ENCODE measurements at regions not wholly inside any gene's neighbourhood (a gene's known extent, or its start where the extent isn't known, plus 50 kb on each side); places are given as distances from the start of the nearest gene placed in this dataset.

- FAIRE-seq (no peak), DNase-seq (ENCODE audit: low read depth) (no peak)
- Histone ChIP-seq H3K9me3 (ENCODE audit: insufficient read depth, low read depth, low read length) (no peaks in the 10 kb centered on the region), H3K79me2 (ENCODE audit: insufficient read depth, low read length) (no peaks in the 10 kb centered on the region), H3K4me3 (ENCODE audit: insufficient read depth, low read depth, low read length) (no peak overlapping the region), H3K27me3 (ENCODE audit: insufficient read depth, low read length) (no peaks in the 10 kb centered on the region), H3K36me3 (ENCODE audit: insufficient read depth, low read length) (no peaks in the 10 kb centered on the region), H2AFZ (ENCODE audit: low read depth, low read length) (no peak overlapping the region), H4K20me1 (ENCODE audit: insufficient read depth, low read length) (no peaks in the 10 kb centered on the region), H3K27ac (ENCODE audit: low read depth, low read length) (no peak overlapping the region), H3K9ac (ENCODE audit: low read length) (no peak overlapping the region), H3K4me2 (ENCODE audit: low read length) (no peak overlapping the region), H3K4me1 (ENCODE audit: insufficient read depth, low read length) (no peaks in the 10 kb centered on the region)
- H3K36me3 Mint-ChIP-seq (ENCODE audit: low read depth, unreplicated experiment) = peaks cover 2% of the 10 kb centered on the region
- H3K27me3 Mint-ChIP-seq (ENCODE audit: low read depth, unreplicated experiment) = peaks cover 1% of the 10 kb centered on the region
- TF ChIP-seq EZH2 (IDR thresholded peaks at IDR 0.05; ENCODE audit: insufficient read depth, low read length) (no peak), CTCF (IDR thresholded peaks at IDR 0.05; ENCODE audit: insufficient read depth, low read depth, low read length) (no peak)
- no peak overlapping the region for H3K4me3 Mint-ChIP-seq (ENCODE audit: unreplicated experiment)
- H3K27ac Mint-ChIP-seq (ENCODE audit: unreplicated experiment) = no peak overlapping the region
- H3K9me3 Mint-ChIP-seq (ENCODE audit: unreplicated experiment) = peaks cover 11% of the 10 kb centered on the region
- H3K4me1 Mint-ChIP-seq (ENCODE audit: low read depth, unreplicated experiment) = peaks cover 14% of the 10 kb centered on the region
These were observed 289.5 kb upstream of the IL12B start for GRCh38 chr5:159619826-159620225.

- Histone ChIP-seq H3K36me3 (ENCODE audit: insufficient read depth, low read length) (no peaks in the 10 kb centered on the region), H3K4me2 (ENCODE audit: low read length) (no peak overlapping the region), H3K79me2 (ENCODE audit: insufficient read depth, low read length) (no peaks in the 10 kb centered on the region), H4K20me1 (ENCODE audit: insufficient read depth, low read length) (no peaks in the 10 kb centered on the region), H3K4me1 (ENCODE audit: insufficient read depth, low read length) (no peaks in the 10 kb centered on the region), H3K9me3 (ENCODE audit: insufficient read depth, low read depth, low read length) (no peaks in the 10 kb centered on the region), H3K27me3 (ENCODE audit: insufficient read depth, low read length) (no peaks in the 10 kb centered on the region), H2AFZ (ENCODE audit: low read depth, low read length) (no peak overlapping the region), H3K27ac (ENCODE audit: low read depth, low read length) (no peak overlapping the region), H3K9ac (ENCODE audit: low read length) (no peak overlapping the region), H3K4me3 (ENCODE audit: insufficient read depth, low read depth, low read length) (no peak overlapping the region)
- H3K4me1 Mint-ChIP-seq (ENCODE audit: low read depth, unreplicated experiment) = peaks cover 14% of the 10 kb centered on the region
- peaks cover 2% of the 10 kb centered on the region for H3K36me3 Mint-ChIP-seq (ENCODE audit: low read depth, unreplicated experiment)
- no peak overlapping the region for H3K27ac Mint-ChIP-seq (ENCODE audit: unreplicated experiment)
- TF ChIP-seq EZH2 (IDR thresholded peaks at IDR 0.05; ENCODE audit: insufficient read depth, low read length) (no peak), CTCF (IDR thresholded peaks at IDR 0.05; ENCODE audit: insufficient read depth, low read depth, low read length) (no peak)
- peaks cover 11% of the 10 kb centered on the region for H3K9me3 Mint-ChIP-seq (ENCODE audit: unreplicated experiment)
- DNase-seq (ENCODE audit: low read depth) = no peak
- FAIRE-seq = no peak
- no peak overlapping the region for H3K4me3 Mint-ChIP-seq (ENCODE audit: unreplicated experiment)
- peaks cover 1% of the 10 kb centered on the region for H3K27me3 Mint-ChIP-seq (ENCODE audit: low read depth, unreplicated experiment)
These were observed 290.7 kb upstream of the IL12B start for GRCh38 chr5:159620853-159621540.

GRCh38 chr5:159628703-159629102 lies 287.6 kb upstream of the ADRA1B start:
- no peak overlapping the region for H3K27ac Mint-ChIP-seq (ENCODE audit: unreplicated experiment)
- no peak overlapping the region for H3K4me3 Mint-ChIP-seq (ENCODE audit: unreplicated experiment)
- Histone ChIP-seq H3K4me1 (ENCODE audit: insufficient read depth, low read length) (no peaks in the 10 kb centered on the region), H3K9ac (ENCODE audit: low read length) (no peak overlapping the region), H3K9me3 (ENCODE audit: insufficient read depth, low read depth, low read length) (no peaks in the 10 kb centered on the region), H3K79me2 (ENCODE audit: insufficient read depth, low read length) (no peaks in the 10 kb centered on the region), H2AFZ (ENCODE audit: low read depth, low read length) (no peak overlapping the region), H3K4me3 (ENCODE audit: insufficient read depth, low read depth, low read length) (no peak overlapping the region), H3K27ac (ENCODE audit: low read depth, low read length) (no peak overlapping the region), H3K4me2 (ENCODE audit: low read length) (no peak overlapping the region), H4K20me1 (ENCODE audit: insufficient read depth, low read length) (no peaks in the 10 kb centered on the region), H3K27me3 (ENCODE audit: insufficient read depth, low read length) (no peaks in the 10 kb centered on the region), H3K36me3 (ENCODE audit: insufficient read depth, low read length) (no peaks in the 10 kb centered on the region)
- H3K4me1 Mint-ChIP-seq (ENCODE audit: low read depth, unreplicated experiment) = no peaks in the 10 kb centered on the region
- no peaks in the 10 kb centered on the region for H3K36me3 Mint-ChIP-seq (ENCODE audit: low read depth, unreplicated experiment)
- peaks cover 1% of the 10 kb centered on the region for H3K9me3 Mint-ChIP-seq (ENCODE audit: unreplicated experiment)
- no peak for DNase-seq (ENCODE audit: low read depth)
- peaks cover 15% of the 10 kb centered on the region for H3K27me3 Mint-ChIP-seq (ENCODE audit: low read depth, unreplicated experiment)
- TF ChIP-seq EZH2 (IDR thresholded peaks at IDR 0.05; ENCODE audit: insufficient read depth, low read length) (no peak), CTCF (IDR thresholded peaks at IDR 0.05; ENCODE audit: insufficient read depth, low read depth, low read length) (no peak)
- no peak for FAIRE-seq
